Stimulated activated CD4-positive, alpha-beta T cell treated with anti-CD3 and anti-CD28 coated beads, Interleukin-4, amount 100 ng/mL, for 24 hours (primary cell): ENCODE measurements at regions not wholly inside any gene's neighbourhood (a gene's known extent, or its start where the extent isn't known, plus 50 kb on each side); places are given as distances from the start of the nearest gene placed in this dataset.

Source experiments
- DNase-seq: peaks from one replicate; pipeline ENCODE4 v3.0.0-alpha.2; 2020

GRCh38 chr2:176622792-176623191 lies 353.6 kb downstream of the MTX2 start:
- no peak for DNase-seq

GRCh38 chr2:176626796-176627195 lies 357.6 kb downstream of the MTX2 start:
- no peak for DNase-seq

GRCh38 chr2:176628438-176628837 lies 359.2 kb downstream of the MTX2 start:
- no peak for DNase-seq

GRCh38 chr2:176633754-176634153 lies 364.5 kb downstream of the MTX2 start:
- no peak for DNase-seq

GRCh38 chr2:176636401-176636800 lies 367.2 kb downstream of the MTX2 start:
- DNase-seq: no peak

GRCh38 chr2:176637142-176637485 lies 367.9 kb downstream of the MTX2 start:
- DNase-seq: no peak

GRCh38 chr2:176637486-176638166 lies 368.4 kb downstream of the MTX2 start:
- DNase-seq: no peak

- DNase-seq: peak; percentile 54
Measured at GRCh38 chr2:176638167-176639015, 369.1 kb downstream of the MTX2 start.

GRCh38 chr2:176639016-176639343 lies 369.7 kb downstream of the MTX2 start:
- DNase-seq: no peak

- no peak for DNase-seq
Measured at GRCh38 chr2:176639671-176640070, 370.4 kb downstream of the MTX2 start.

GRCh38 chr2:176641436-176641835 lies 372.2 kb downstream of the MTX2 start:
- no peak for DNase-seq

- no peak for DNase-seq
Measured at GRCh38 chr2:176642074-176642473, 372.8 kb downstream of the MTX2 start.

- DNase-seq: no peak
Measured at GRCh38 chr2:176643646-176644045, 374.4 kb downstream of the MTX2 start.

- DNase-seq: no peak
Measured at GRCh38 chr2:176645494-176645893, 376.3 kb downstream of the MTX2 start.

- no peak for DNase-seq
Measured at GRCh38 chr2:176646033-176646615, 376.9 kb downstream of the MTX2 start.

GRCh38 chr2:176647325-176648165 lies 378.3 kb downstream of the MTX2 start:
- DNase-seq: no peak

- DNase-seq: no peak
Measured at GRCh38 chr2:176648700-176649297, 379.6 kb downstream of the MTX2 start.

- no peak for DNase-seq
Measured at GRCh38 chr2:176650104-176650837, 381.0 kb downstream of the MTX2 start.

- no peak for DNase-seq
Measured at GRCh38 chr2:176650838-176651555, 381.8 kb downstream of the MTX2 start.

GRCh38 chr2:176652300-176653182 lies 383.3 kb downstream of the MTX2 start:
- DNase-seq: no peak
